ENCODE measurements at regions not wholly inside any gene's neighbourhood (a gene's known extent, or its start where the extent isn't known, plus 50 kb on each side); places are given as distances from the start of the nearest gene placed in this dataset.

DNA sequence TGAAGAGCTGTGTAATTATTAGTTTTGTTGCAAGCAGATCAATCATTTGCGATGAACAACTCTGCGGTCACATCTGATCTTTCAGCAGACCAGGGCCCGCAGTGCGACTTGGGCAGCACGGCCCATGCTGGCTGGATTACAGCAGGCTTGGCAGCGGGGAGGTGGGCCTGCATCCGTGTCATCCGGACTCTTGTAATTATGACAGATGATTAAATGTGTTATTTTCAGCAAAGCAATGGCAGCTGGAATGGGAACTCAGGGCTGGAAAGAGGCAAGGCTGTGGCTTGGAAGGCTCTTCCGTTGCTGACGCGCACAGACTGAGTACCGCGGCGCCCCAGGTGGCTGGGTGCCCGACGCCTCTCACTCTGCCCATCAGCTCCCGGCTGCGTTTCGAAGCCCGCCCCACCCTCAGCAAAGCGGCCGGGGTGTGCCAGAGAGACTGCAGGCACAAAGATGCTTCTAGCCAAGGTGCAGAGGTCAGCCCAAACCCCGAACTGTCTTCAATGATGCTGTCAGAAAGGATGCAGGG lies 397.4 kb upstream of the SALL3 start:
- FAIRE-seq, result no peak
- TF ChIP-seq POLR2A (IDR thresholded peaks at IDR 0.05; ENCODE audit: low read depth, low read length) (no peak), TAF1 (IDR thresholded peaks at IDR 0.05; ENCODE audit: borderline replicate concordance, low read depth, low read length) (no peak), POLR2AphosphoS5 (IDR thresholded peaks at IDR 0.05; ENCODE audit: low read depth, low read length) (no peak)

DNA sequence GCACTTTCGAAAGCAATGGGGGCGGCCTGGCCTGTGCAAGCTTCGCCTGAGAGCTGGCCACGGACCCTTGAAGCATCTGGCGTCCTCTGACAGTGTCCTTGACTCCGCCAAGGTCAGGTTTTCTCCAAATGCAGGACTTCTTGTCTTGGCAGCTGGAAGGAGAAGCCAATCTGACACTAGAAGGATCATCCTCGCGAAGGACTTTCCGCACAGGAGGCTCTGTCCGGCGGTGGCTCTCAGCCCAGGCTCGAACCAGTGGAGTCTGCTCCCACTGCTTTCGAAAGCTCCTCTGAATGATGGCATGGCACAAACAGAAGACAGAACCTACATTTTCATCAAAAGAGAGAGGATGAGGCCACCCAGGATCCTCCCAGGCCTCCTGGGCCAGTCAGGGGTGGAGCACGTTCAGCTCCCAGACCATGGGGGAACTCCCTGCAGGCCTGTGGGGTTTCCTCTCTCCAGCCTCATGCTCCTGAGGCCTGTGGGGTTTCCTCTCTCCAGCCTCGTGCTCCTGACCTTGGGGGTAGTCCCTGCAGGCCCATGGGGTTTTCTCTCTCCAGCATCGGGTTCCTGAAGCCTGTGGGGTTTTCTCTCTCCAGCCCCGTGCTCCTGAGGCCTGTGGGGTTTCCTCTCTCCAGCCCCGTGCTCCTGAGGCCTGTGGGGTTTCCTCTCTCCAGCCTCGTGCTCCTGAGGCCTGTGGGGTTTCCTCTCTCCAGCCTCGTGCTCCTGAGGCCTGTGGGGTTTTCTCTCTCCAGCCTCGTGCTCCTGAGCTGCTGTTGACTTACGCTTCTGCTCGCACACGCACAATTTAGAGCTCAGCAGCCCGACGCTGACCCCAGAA lies 396.5 kb upstream of the SALL3 start:
- no peak for DNase-seq (ENCODE audit: insufficient read length)
- FAIRE-seq, result no peak
- no peak for TF ChIP-seq POLR2AphosphoS5 (IDR thresholded peaks at IDR 0.05; ENCODE audit: low read depth, low read length)
- no peak for TF ChIP-seq TAF1 (IDR thresholded peaks at IDR 0.05; ENCODE audit: borderline replicate concordance, low read depth, low read length)
- TF ChIP-seq POLR2A (IDR thresholded peaks at IDR 0.05; ENCODE audit: low read depth, low read length), result no peak

More for the DNA sequence above, 397.4 kb upstream of the SALL3 start:
- DNase-seq (ENCODE audit: insufficient read length), result no peak

DNA sequence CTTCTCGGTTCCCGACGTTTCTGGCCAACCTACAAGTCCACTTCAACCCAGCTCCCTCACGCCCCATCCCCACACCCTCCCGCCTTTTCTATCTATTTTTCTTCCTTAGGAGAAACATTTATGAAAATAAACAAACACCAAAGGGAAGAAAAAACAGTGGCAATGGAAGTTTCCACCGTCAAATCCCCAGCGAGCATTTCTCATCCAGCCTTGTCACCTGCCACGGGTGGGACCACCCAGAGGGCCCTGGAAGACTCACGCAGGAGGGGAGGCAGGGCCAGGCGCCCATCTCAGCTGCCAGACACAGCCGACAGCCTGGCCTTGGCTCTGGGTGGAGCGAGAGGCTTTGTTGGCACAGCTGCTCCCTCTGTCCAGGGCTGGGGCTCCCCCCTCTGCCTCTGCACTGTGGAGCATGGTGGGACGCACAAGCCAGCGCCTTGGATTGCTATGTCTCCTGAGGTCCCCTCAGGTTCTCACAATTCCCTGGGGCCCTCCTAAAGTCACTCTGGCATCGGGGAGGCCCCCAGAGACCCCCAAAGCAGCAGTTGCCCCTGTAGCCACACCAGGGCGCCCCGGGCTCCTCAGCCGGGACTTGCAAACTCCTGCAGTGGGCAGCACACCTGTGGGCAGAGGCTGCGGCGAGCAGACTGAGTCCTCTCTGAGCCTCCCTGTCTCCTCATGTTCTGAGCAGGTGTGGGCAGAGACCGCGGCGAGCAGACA lies 395.7 kb upstream of the SALL3 start:
- no peak for TF ChIP-seq TAF1 (IDR thresholded peaks at IDR 0.05; ENCODE audit: borderline replicate concordance, low read depth, low read length)
- TF ChIP-seq POLR2A (IDR thresholded peaks at IDR 0.05; ENCODE audit: low read depth, low read length), result no peak
- no peak for TF ChIP-seq POLR2AphosphoS5 (IDR thresholded peaks at IDR 0.05; ENCODE audit: low read depth, low read length)
- DNase-seq (ENCODE audit: insufficient read length), result no peak
- no peak for FAIRE-seq

DNA sequence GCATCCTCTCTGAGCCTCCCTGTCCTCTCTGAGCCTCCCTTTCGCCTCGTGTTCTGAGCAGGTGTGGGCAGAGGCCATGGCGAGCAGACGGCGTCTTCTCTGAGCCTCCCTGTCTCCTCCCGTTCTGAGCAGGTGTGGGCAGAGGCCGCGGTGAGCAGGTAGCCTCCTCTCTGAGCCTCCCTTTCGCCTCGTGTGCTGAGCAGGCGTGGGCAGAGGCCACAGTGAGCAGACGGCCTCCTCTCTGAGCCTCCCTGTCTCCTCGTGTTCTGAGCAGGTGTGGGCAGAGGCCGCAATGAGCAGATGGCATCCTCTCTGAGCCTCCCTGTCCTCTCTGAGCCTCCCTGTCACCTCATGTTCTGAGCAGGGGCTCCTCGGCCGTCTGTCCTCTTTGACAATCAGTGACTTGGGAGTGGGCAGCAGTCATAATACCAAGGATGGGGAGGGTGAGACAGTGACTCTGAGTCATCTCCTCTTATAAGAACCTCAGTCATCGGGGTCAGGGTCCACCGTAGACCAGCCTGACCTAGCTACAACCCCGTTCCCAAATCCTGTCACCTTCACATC lies 395.1 kb upstream of the SALL3 start:
- no peak for DNase-seq (ENCODE audit: insufficient read length)
- TF ChIP-seq POLR2AphosphoS5 (IDR thresholded peaks at IDR 0.05; ENCODE audit: low read depth, low read length), result no peak
- no peak for TF ChIP-seq POLR2A (IDR thresholded peaks at IDR 0.05; ENCODE audit: low read depth, low read length)
- no peak for TF ChIP-seq TAF1 (IDR thresholded peaks at IDR 0.05; ENCODE audit: borderline replicate concordance, low read depth, low read length)
- FAIRE-seq, result no peak

DNA sequence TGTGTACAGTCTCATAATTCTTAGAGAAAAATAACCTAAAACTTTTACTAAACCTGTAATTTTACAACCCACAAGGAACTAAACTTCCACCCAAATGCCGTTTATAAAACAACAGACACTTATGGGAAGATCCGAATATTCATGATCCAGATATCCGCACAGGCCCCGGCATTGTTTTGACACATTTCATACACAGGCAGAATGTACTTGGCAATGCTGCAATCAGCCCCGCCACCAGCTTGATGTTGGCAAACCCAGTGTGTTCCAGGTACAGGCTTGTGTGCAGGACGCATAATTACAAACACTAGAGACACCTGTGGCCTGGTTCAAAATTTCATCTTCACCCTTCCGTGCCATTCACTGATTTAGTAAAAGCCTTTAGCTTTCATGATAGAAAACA lies 393.0 kb upstream of the SALL3 start:
- no peak for FAIRE-seq
- TF ChIP-seq POLR2A (IDR thresholded peaks at IDR 0.05; ENCODE audit: low read depth, low read length) (no peak), TAF1 (IDR thresholded peaks at IDR 0.05; ENCODE audit: borderline replicate concordance, low read depth, low read length) (no peak), POLR2AphosphoS5 (IDR thresholded peaks at IDR 0.05; ENCODE audit: low read depth, low read length) (no peak)
- no peak for DNase-seq (ENCODE audit: insufficient read length)

DNA sequence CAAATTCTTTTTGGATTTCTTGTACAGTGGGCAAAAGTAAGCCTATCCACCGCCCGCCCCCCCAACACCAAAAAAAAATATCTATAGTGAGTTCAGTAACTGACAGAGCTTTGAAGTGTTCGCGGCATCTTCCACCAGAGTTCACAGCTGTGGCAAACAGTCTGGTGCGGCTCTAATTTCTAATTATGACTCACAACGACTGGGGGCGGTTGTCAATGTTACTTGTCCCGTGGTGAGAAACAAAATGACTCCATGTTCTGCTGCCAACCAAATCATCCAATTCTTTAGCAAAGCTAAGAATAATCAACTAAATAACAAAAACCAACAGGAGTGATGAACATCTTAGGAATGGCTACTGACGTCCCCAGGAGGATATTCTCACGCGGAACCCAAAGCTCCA lies 392.5 kb upstream of the SALL3 start:
- TF ChIP-seq TAF1 (IDR thresholded peaks at IDR 0.05; ENCODE audit: borderline replicate concordance, low read depth, low read length) (no peak), POLR2AphosphoS5 (IDR thresholded peaks at IDR 0.05; ENCODE audit: low read depth, low read length) (no peak), POLR2A (IDR thresholded peaks at IDR 0.05; ENCODE audit: low read depth, low read length) (no peak)
- DNase-seq (ENCODE audit: insufficient read length) (no peak), FAIRE-seq (no peak)

DNA sequence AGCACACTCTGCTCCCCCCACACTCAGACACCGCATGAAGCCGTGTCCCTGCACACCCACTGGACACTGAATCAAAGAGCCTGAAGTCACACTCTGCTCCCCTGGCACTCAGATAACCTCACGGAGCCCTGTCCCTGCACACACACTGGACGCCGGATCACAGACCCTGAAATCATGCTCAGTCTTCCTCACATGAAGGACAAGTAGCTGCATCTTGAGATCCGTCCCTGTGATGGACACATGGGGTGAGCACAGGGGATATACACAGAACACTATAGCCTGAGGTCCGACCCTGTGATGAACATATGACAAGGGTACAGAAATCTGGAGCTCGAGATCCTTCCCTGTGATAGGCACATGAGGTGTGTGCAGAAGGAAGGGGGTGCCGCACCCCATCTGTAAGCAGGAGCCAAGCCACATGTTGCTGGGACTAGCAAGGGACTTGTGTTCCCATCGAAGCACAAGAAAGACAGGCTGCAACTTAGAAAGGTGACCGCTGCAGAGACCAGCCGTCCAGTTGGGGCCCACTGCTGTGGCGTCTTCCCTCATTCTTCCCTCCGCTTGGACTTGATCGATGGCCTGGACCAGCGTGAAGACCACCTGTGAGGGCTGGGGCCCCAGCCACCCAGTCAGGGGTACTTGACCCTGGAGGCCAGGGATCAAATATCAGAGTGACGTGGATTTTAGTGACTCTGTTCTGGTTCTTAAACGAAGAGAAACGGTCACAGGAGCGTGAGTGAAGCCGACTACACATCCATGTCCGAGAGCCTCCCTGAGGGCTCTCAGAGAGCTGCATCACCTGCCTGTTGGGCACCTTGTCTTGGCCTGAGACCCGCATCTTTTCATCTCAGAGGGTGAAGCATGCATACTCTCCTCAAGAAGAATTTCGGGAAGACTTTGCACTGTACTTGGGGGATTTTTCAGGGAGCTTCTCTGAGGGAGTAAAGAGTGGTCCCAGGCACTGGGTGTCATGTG lies 391.7 kb upstream of the SALL3 start:
- FAIRE-seq (no peak), DNase-seq (ENCODE audit: insufficient read length) (no peak)
- TF ChIP-seq POLR2A (IDR thresholded peaks at IDR 0.05; ENCODE audit: low read depth, low read length), result no peak
- no peak for TF ChIP-seq POLR2AphosphoS5 (IDR thresholded peaks at IDR 0.05; ENCODE audit: low read depth, low read length)
- TF ChIP-seq TAF1 (IDR thresholded peaks at IDR 0.05; ENCODE audit: borderline replicate concordance, low read depth, low read length), result no peak

DNA sequence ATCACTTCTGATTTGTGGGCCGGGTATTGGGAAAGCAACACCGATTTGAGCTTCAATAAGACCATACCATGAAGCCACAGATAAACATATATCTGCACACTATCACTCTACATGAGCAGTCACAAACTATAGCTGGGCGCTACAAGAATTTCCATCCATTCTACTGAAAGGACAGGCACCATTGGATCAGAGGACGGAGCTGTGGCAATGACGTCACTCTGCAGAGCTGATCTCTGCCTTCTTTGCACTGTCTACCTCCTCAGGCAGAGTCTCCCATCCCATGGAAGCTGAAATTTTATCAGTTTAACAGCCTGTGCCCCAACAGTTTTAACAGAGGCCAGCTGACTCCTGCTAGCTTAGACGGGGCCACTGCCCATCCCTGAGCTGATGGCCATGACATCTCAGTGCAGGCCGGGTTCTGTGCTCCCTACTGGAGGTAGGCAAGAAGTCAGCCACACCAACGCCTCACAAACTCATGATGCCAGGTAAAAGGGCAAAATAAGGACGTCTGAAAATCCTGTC lies 389.6 kb upstream of the SALL3 start:
- no peak for DNase-seq (ENCODE audit: insufficient read length)
- no peak for FAIRE-seq
- TF ChIP-seq POLR2A (IDR thresholded peaks at IDR 0.05; ENCODE audit: low read depth, low read length) (no peak), POLR2AphosphoS5 (IDR thresholded peaks at IDR 0.05; ENCODE audit: low read depth, low read length) (no peak), TAF1 (IDR thresholded peaks at IDR 0.05; ENCODE audit: borderline replicate concordance, low read depth, low read length) (no peak)

DNA sequence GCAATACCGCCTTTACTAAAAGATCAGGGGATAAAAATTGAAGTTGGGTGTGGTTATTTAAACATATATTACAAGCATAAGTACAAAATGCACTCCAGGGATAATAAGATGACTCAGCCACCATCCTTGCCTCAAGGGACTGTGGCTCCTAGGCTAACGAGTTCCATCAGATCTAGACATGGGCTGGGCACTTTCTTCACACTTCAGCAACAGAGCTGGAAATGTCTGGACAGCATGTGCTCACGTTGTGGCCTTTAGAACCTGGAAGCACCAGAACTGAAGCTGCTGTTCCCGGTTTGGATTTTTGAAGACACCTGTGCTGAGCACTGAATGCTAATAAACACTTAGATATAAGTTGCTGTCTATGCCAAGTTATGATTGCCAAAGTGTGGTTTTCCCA lies 384.2 kb upstream of the SALL3 start:
- no peak for DNase-seq (ENCODE audit: insufficient read length)
- no peak for TF ChIP-seq POLR2A (IDR thresholded peaks at IDR 0.05; ENCODE audit: low read depth, low read length)
- TF ChIP-seq POLR2AphosphoS5 (IDR thresholded peaks at IDR 0.05; ENCODE audit: low read depth, low read length), result no peak
- no peak for TF ChIP-seq TAF1 (IDR thresholded peaks at IDR 0.05; ENCODE audit: borderline replicate concordance, low read depth, low read length)
- no peak for FAIRE-seq

DNA sequence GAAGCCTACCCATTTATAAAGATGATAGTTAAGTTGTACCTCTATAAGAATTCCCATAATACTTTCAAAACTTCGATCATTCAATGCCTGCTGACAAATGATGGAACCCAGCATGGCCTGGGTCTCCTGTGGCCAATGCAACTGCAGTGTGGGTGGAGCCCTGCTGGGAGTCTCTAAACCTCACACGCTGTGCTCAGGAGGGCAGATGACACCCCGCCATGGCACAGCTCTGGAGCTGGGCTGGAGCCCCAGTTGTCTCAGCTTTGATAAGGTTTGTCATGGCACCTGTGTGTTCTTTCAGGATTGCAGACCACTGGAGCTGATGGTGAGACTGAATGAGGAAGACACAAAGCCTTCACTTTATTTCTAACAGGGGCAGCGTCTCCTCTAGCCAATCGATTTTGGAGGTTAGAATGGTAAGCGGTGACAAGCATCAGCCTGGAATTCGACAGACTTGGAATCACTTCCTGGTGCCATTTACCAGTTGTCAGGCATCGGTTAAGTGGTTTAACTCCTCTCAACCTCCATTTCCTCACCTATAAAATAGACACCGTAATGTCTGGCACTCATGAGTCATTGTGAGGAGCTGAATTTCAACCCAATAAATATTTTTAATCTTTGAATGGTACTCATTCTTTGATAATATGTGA lies 383.6 kb upstream of the SALL3 start:
- TF ChIP-seq TAF1 (IDR thresholded peaks at IDR 0.05; ENCODE audit: borderline replicate concordance, low read depth, low read length), result no peak
- no peak for TF ChIP-seq POLR2AphosphoS5 (IDR thresholded peaks at IDR 0.05; ENCODE audit: low read depth, low read length)
- TF ChIP-seq POLR2A (IDR thresholded peaks at IDR 0.05; ENCODE audit: low read depth, low read length), result no peak
- DNase-seq (ENCODE audit: insufficient read length) (no peak), FAIRE-seq (no peak)

All from GM12892 (cell line).